ENCODE measurements at regions not wholly inside any gene's neighbourhood (a gene's known extent, or its start where the extent isn't known, plus 50 kb on each side); places are given as distances from the start of the nearest gene placed in this dataset.

GRCh38 chr17:51395621-51396020 is 135.3 kb downstream of the UTP18 start:
- Histone ChIP-seq H3K9me3 (no peaks in the 10 kb centered on the region), H3K27me3 (no peaks in the 10 kb centered on the region), H3K27ac (no peak overlapping the region), H3K4me3 (no peak overlapping the region), H3K4me1 (no peaks in the 10 kb centered on the region), H3K36me3 (no peaks in the 10 kb centered on the region)
- no peak for DNase-seq (ENCODE audit: extremely low spot score in 2 of 2)
- TF ChIP-seq POLR2A (IDR thresholded peaks at IDR 0.05) (no peak), POLR2AphosphoS5 (IDR thresholded peaks at IDR 0.05; ENCODE audit: insufficient read depth in 1 of 2, low read depth in 1 of 2) (no peak), CTCF (IDR thresholded peaks at IDR 0.05) (no peak)
- intact Hi-C loops (cut with DNase I), result no loop called here

- no peaks in the 10 kb centered on the region for H3K4me1 ChIP-seq
- intact Hi-C loops (cut with DNase I), result no loop called here
- H3K36me3 ChIP-seq, result no peaks in the 10 kb centered on the region
- no peak for DNase-seq (ENCODE audit: extremely low spot score in 2 of 2)
- no peak overlapping the region for H3K4me3 ChIP-seq
- TF ChIP-seq POLR2A (IDR thresholded peaks at IDR 0.05) (no peak), CTCF (IDR thresholded peaks at IDR 0.05) (no peak), POLR2AphosphoS5 (IDR thresholded peaks at IDR 0.05; ENCODE audit: insufficient read depth in 1 of 2, low read depth in 1 of 2) (no peak)
- H3K27me3 ChIP-seq, result no peaks in the 10 kb centered on the region
- no peak overlapping the region for H3K27ac ChIP-seq
- H3K9me3 ChIP-seq, result no peaks in the 10 kb centered on the region
Measured at GRCh38 chr17:51397361-51398127, 137.2 kb downstream of the UTP18 start.

- Histone ChIP-seq H3K27ac (no peak overlapping the region), H3K36me3 (no peaks in the 10 kb centered on the region), H3K4me3 (no peak overlapping the region), H3K9me3 (no peaks in the 10 kb centered on the region), H3K27me3 (no peaks in the 10 kb centered on the region), H3K4me1 (no peaks in the 10 kb centered on the region)
- DNase-seq (ENCODE audit: extremely low spot score in 2 of 2), result no peak
- no peak for TF ChIP-seq CTCF (IDR thresholded peaks at IDR 0.05)
- no peak for TF ChIP-seq POLR2AphosphoS5 (IDR thresholded peaks at IDR 0.05; ENCODE audit: insufficient read depth in 1 of 2, low read depth in 1 of 2)
- no peak for TF ChIP-seq POLR2A (IDR thresholded peaks at IDR 0.05)
- intact Hi-C loops (cut with DNase I), result no loop called here
Measured at GRCh38 chr17:51398128-51398525, 137.8 kb downstream of the UTP18 start.

GRCh38 chr17:51398687-51399086 is 138.3 kb downstream of the UTP18 start:
- Histone ChIP-seq H3K27ac (no peak overlapping the region), H3K36me3 (no peaks in the 10 kb centered on the region), H3K4me3 (no peak overlapping the region), H3K27me3 (no peaks in the 10 kb centered on the region), H3K4me1 (no peaks in the 10 kb centered on the region), H3K9me3 (no peaks in the 10 kb centered on the region)
- DNase-seq (ENCODE audit: extremely low spot score in 2 of 2), result no peak
- intact Hi-C loops (cut with DNase I), result no loop called here
- no peak for TF ChIP-seq CTCF (IDR thresholded peaks at IDR 0.05)
- no peak for TF ChIP-seq POLR2AphosphoS5 (IDR thresholded peaks at IDR 0.05; ENCODE audit: insufficient read depth in 1 of 2, low read depth in 1 of 2)
- no peak for TF ChIP-seq POLR2A (IDR thresholded peaks at IDR 0.05)

- no peak for DNase-seq (ENCODE audit: extremely low spot score in 2 of 2)
- Histone ChIP-seq H3K27ac (no peak overlapping the region), H3K27me3 (no peaks in the 10 kb centered on the region), H3K36me3 (no peaks in the 10 kb centered on the region), H3K9me3 (no peaks in the 10 kb centered on the region), H3K4me1 (no peaks in the 10 kb centered on the region), H3K4me3 (no peak overlapping the region)
- no peak for TF ChIP-seq POLR2A (IDR thresholded peaks at IDR 0.05)
- TF ChIP-seq POLR2AphosphoS5 (IDR thresholded peaks at IDR 0.05; ENCODE audit: insufficient read depth in 1 of 2, low read depth in 1 of 2), result no peak
- TF ChIP-seq CTCF (IDR thresholded peaks at IDR 0.05), result no peak
- intact Hi-C loops (cut with DNase I), result no loop called here
Measured at GRCh38 chr17:51401279-51401678, 140.9 kb downstream of the UTP18 start.
